Panc1 (cell line): ENCODE measurements at regions not wholly inside any gene's neighbourhood (a gene's known extent, or its start where the extent isn't known, plus 50 kb on each side); places are given as distances from the start of the nearest gene placed in this dataset.
"Not testable (repeated sequence)": the region's sequence is repeated elsewhere in the genome, so short reads cannot be mapped to it uniquely, and the experiment has no call there.

Experiments used
- ATAC-seq: fragments of 200-7000 bp; cut with Tn5 transposase; 2 replicates; pipeline ENCODE4 v1.9.1; 2020; ENCODE audit warnings: mild to moderate bottlenecking, moderate library complexity
- BruUV-seq: library from RNA; stranded (reverse); fragments of 400-500 nt; replicated peaks from 2 replicates; lab custom pipeline; 2021; lab: Mats Ljungman, UMichigan
- CTCF ChIA-PET: fragments of 300-600 bp; sonication (Branson Sonifier 250); formaldehyde crosslinking; loops from one replicate; lab custom pipeline; 2022; ENCODE audit warnings: antibody characterized with exemption; lab: Charles Lee
- POLR2A ChIA-PET: fragments of 300-600 bp; sonication (Branson Sonifier 250); formaldehyde crosslinking; loops from one replicate; lab custom pipeline; 2022; ENCODE audit warnings: antibody characterized with exemption; lab: Charles Lee
- DNase-seq: peaks from one replicate; pipeline ENCODE4 v3.0.0-alpha.2; 2010; ENCODE audit warnings: low read depth, low spot score
- H3K27ac ChIP-seq: 2 replicates; pipeline ENCODE4 v1.5.1; 2011; ENCODE audit warnings: mild to moderate bottlenecking, low read length, inconsistent platforms
- H3K27me3 ChIP-seq: fragments of 200-500 bp; sonication (Bioruptor generic); 2 replicates; pipeline ENCODE4 v1.6.0; 2014; ENCODE audit warnings: low read length, inconsistent platforms; ENCODE audit not compliant: control insufficient read depth, insufficient read depth
- H3K36me3 ChIP-seq: fragments of 200-500 bp; sonication (Bioruptor generic); 2 replicates; pipeline ENCODE4 v1.5.1; 2014; ENCODE audit warnings: inconsistent platforms, mild to moderate bottlenecking, low read length, moderate library complexity; ENCODE audit not compliant: control insufficient read depth, insufficient read depth
- H3K4me1 ChIP-seq: 2 replicates; pipeline ENCODE4 v1.5.1; 2011; ENCODE audit warnings: inconsistent platforms, mild to moderate bottlenecking, low read length, moderate library complexity; ENCODE audit not compliant: control insufficient read depth, insufficient read depth
- H3K4me3 ChIP-seq, 2 experiments: 2 replicates each; pipeline ENCODE4 v1.5.1; 2011 to 2012; ENCODE audit warnings: low read depth in 2 of 2, low read length in 2 of 2, mild to moderate bottlenecking in 2 of 2, inconsistent platforms in 1 of 2, moderate library complexity in 1 of 2
- H3K9me3 ChIP-seq: fragments of 200-500 bp; sonication (Bioruptor generic); 2 replicates; pipeline ENCODE4 v1.5.1; 2014; ENCODE audit warnings: low read depth, mild to moderate bottlenecking, inconsistent platforms, low read length, moderate library complexity; ENCODE audit not compliant: control insufficient read depth, insufficient read depth
- POLR2AphosphoS5 ChIP-seq: IDR thresholded peaks from 2 replicates; pipeline ENCODE4 v1.6.1; 2012; ENCODE audit warnings: mild to moderate bottlenecking, low read depth, low read length, moderate library complexity
- REST ChIP-seq, 2 experiments: IDR thresholded peaks; 2 replicates each; pipeline ENCODE4 v1.6.1; 2011 to 2012; ENCODE audit warnings: low read depth in 2 of 2, control low read depth in 1 of 2, low read length in 1 of 2, mild to moderate bottlenecking in 1 of 2, moderate library complexity in 1 of 2; ENCODE audit not compliant: insufficient read depth in 1 of 2
- SIN3A ChIP-seq: IDR thresholded peaks from 2 replicates; pipeline ENCODE4 v1.6.1; 2012; ENCODE audit warnings: low read depth, mild to moderate bottlenecking, low read length, moderate library complexity, borderline replicate concordance; ENCODE audit not compliant: insufficient read depth
- TCF7L2 ChIP-seq: IDR thresholded peaks from 2 replicates; pipeline ENCODE4 v1.6.1; 2011; ENCODE audit warnings: mild to moderate bottlenecking, low read depth, low read length, inconsistent platforms
- in situ Hi-C: cut with HindIII; loops from 2 replicates; pipeline ENCODE4 v1.10.0; 2016; ENCODE audit warnings: low sequenced_read_pairs, low pct_unique_long_range_greater_than_20kb
- intact Hi-C: fragments of 100-400 bp; cut with micrococcal nuclease; formaldehyde crosslinking; loops from one replicate; pipeline ENCODE4 v1.10.0; 2022; ENCODE audit not compliant: unreplicated experiment
- TF ChIP-seq, protein P1 (sequence below): fragments of 450-650 bp; IDR thresholded peaks from 2 replicates; pipeline ENCODE4 v1.5.1; 2017; ENCODE audit warnings: mild to moderate bottlenecking

DNA sequence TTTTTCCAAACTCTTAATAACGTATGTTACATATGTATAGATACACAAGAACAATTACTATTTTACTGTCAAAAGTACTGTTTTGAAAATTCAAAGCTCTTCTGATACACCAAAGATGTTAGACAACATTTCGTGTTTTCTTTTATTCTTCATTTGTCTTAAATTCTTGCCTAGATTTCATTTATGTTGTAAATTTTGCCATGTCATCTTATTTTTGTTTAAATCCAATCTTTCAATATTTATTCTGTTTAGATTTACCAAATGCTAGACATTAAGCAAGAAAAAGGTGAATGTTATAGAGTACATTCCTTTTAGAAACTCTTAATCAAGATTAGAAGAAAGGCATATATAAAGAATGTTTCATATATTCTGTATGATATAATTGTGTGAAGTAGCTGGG, 876.9 kb downstream of the KCNT2 start:
- TF ChIP-seq TCF7L2, result no peak
- TF ChIP-seq, protein P1, sequence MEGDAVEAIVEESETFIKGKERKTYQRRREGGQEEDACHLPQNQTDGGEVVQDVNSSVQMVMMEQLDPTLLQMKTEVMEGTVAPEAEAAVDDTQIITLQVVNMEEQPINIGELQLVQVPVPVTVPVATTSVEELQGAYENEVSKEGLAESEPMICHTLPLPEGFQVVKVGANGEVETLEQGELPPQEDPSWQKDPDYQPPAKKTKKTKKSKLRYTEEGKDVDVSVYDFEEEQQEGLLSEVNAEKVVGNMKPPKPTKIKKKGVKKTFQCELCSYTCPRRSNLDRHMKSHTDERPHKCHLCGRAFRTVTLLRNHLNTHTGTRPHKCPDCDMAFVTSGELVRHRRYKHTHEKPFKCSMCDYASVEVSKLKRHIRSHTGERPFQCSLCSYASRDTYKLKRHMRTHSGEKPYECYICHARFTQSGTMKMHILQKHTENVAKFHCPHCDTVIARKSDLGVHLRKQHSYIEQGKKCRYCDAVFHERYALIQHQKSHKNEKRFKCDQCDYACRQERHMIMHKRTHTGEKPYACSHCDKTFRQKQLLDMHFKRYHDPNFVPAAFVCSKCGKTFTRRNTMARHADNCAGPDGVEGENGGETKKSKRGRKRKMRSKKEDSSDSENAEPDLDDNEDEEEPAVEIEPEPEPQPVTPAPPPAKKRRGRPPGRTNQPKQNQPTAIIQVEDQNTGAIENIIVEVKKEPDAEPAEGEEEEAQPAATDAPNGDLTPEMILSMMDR, result no peak
- no peaks in the 10 kb centered on the region for H3K27me3 ChIP-seq
- H3K27ac ChIP-seq, result no peak overlapping the region
- CTCF ChIA-PET, result no interaction called here
- ATAC-seq (no peak), DNase-seq (no peak)
- intact Hi-C loops (no loop called here), in situ Hi-C loops (no loop called here)
- no peak overlapping the region for H3K4me3 ChIP-seq
- BruUV-seq, result no TSS peak
- no peaks in the 10 kb centered on the region for H3K36me3 ChIP-seq
- no peaks in the 10 kb centered on the region for H3K4me1 ChIP-seq
- POLR2A ChIA-PET, result no interaction called here
- H3K9me3 ChIP-seq, result no peaks in the 10 kb centered on the region

GRCh38 chr1:195723796-195724194, 884.4 kb downstream of the KCNT2 start:
- intact Hi-C loops, result no loop called here
- ChIA-PET CTCF (no interaction called here), POLR2A (no interaction called here)
- no peaks in the 10 kb centered on the region for H3K9me3 ChIP-seq
- no peak for TF ChIP-seq TCF7L2
- no peak for TF ChIP-seq POLR2AphosphoS5
- TF ChIP-seq, protein P1, result no peak
- TF ChIP-seq SIN3A, result no peak
- TF ChIP-seq REST (IDR thresholded peaks at IDR 0.05; ENCODE audit: insufficient read depth in 1 of 2, low read depth in 2 of 2, low read length in 1 of 2), result no peak
- no peaks in the 10 kb centered on the region for H3K4me1 ChIP-seq
- no peak overlapping the region for H3K27ac ChIP-seq
- H3K36me3 ChIP-seq, result no peaks in the 10 kb centered on the region
- no TSS peak for BruUV-seq
- in situ Hi-C loops, result no loop called here
- no peaks in the 10 kb centered on the region for H3K27me3 ChIP-seq
- no peak for DNase-seq
- H3K4me3 ChIP-seq, result no peak overlapping the region
- no peak for ATAC-seq

GRCh38 chr1:195722852-195723795, 885.1 kb downstream of the KCNT2 start:
- in situ Hi-C loops, CTCF ChIA-PET, intact Hi-C loops, DNase-seq, H3K4me3 ChIP-seq, ATAC-seq, H3K36me3 ChIP-seq, H3K4me1 ChIP-seq, H3K27me3 ChIP-seq, POLR2A ChIA-PET, H3K9me3 ChIP-seq, H3K27ac ChIP-seq, BruUV-seq: not testable (repeated sequence)

GRCh38 chr1:195722146-195722545, 886.1 kb downstream of the KCNT2 start:
- CTCF ChIA-PET, H3K36me3 ChIP-seq, H3K9me3 ChIP-seq, H3K27ac ChIP-seq, H3K4me1 ChIP-seq, ATAC-seq, H3K4me3 ChIP-seq, POLR2A ChIA-PET, in situ Hi-C loops, DNase-seq, intact Hi-C loops, BruUV-seq, H3K27me3 ChIP-seq: not testable (repeated sequence)
